ENCODE measurements at regions not wholly inside any gene's neighbourhood (a gene's known extent, or its start where the extent isn't known, plus 50 kb on each side); places are given as distances from the start of the nearest gene placed in this dataset.

GRCh38 chr7:22962775-22963350, 51.1 kb downstream of the HYCC1 start:
- no peak for DNase-seq

DNA sequence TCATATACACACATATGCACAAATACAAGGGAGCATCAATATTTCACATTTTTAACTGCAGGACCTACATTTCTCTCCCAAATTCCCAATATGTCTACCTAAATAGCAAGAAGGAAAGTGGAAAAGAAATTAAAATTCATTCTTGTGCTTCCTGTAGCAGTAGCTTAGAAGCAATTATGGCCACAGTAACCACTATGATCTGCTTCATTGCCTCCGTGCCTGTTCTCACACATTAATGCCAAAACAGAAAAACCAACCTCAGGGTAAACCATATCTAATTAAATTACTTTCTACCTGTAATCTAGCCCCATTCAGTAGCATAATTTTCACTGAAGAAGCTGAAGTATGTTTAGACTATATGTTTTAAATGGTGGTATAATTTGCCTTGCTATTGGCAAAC, 55.2 kb downstream of the HYCC1 start:
- DNase-seq = no peak

DNA sequence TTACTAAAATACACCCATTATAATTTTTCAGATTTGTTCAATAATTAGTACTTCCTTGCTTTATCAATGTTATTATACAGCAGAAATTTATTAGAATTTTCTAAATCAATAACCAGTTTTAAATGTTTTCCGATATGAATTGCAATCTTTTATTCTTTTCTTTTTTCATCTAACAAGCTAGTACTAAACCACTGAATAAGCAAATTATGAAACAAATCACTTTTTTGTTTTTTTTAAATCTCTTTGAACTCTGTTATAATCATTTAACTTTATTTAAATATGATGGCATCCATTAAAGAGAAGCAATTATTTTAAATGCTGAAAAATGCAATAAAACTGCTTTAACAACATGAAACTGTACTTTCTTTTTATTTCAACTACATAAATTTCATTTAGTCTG, 59.7 kb downstream of the HYCC1 start:
- no peak for DNase-seq

GRCh38 chr7:22952306-22953015, 61.5 kb downstream of the HYCC1 start:
- DNase-seq = no peak

- DNase-seq = no peak
These were observed 64.0 kb downstream of the HYCC1 start for GRCh38 chr7:22949944-22950343.

- no peak for DNase-seq
These were observed 64.7 kb downstream of the HYCC1 start for GRCh38 chr7:22949221-22949620.

DNA sequence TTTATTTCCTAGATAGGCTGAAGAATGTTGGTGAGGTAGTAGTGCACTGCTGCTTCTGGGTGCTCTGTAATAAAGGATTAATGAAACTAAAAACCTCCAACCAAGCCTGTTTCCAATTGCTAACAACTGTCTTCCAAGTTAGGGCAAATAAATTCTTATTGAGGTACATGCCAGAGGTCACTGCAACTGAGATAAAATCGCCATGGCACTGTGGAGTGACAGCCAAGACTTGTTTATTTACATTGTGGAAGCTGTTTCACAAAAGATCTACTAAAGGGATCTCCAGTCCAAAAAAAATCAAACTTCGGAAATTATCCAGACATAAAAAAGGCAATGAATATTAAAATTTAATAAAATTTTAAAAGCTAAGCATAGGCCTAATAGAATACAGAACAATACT, 65.2 kb downstream of the HYCC1 start:
- DNase-seq = no peak

DNA sequence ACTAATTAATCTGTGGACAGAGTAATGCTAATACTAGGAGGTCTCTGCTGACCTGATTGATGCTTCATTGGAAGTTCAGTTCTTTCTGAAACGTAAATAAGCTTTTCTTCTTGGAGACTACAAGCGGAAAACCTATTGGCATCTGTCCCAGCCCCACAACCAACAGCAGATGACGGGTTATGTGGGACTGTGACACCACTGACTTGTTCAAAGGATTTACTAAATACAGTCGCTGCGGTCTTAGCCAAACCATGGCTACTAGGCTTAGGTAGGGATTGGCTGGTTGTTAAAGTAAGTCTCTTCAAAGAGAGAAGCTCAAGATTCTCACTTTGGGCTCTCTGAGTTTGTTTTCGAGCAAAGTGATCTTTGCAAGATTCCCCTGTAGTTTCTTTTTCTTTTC, 68.3 kb downstream of the HYCC1 start:
- no peak for DNase-seq

- DNase-seq = no peak
These were observed 69.4 kb downstream of the HYCC1 start for GRCh38 chr7:22944510-22944909.

GRCh38 chr7:22944022-22944421, 69.9 kb downstream of the HYCC1 start:
- no peak for DNase-seq

GRCh38 chr7:22942191-22942590, 71.7 kb downstream of the HYCC1 start:
- DNase-seq = no peak

- no peak for DNase-seq
These were observed 74.1 kb downstream of the HYCC1 start for GRCh38 chr7:22939842-22940241.

- no peak for DNase-seq
These were observed 76.0 kb downstream of the HYCC1 start for GRCh38 chr7:22937946-22938345.

DNA sequence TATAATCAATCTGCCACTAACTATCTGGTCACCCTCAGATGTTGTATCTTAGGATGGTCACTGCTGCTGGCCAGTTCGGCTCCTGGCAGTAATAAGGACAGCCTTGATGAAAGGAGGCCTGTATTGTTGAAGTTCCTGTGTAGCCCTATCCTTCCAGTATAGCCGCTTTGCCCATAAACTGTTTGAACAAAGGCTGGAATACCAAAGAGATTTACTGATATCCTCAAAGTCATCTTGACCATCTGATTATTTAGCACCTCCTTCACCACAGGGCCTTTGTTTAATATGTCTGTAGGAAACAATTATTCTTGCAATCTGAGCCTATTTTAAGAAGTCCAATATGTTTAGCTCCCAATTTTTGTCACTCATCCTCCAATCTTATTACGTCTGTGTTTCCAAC, 77.7 kb downstream of the HYCC1 start:
- no peak for DNase-seq

GRCh38 chr7:22935269-22935668, 78.7 kb downstream of the HYCC1 start:
- DNase-seq = no peak

GRCh38 chr7:22934473-22935065, 79.4 kb downstream of the HYCC1 start:
- no peak for DNase-seq

DNA sequence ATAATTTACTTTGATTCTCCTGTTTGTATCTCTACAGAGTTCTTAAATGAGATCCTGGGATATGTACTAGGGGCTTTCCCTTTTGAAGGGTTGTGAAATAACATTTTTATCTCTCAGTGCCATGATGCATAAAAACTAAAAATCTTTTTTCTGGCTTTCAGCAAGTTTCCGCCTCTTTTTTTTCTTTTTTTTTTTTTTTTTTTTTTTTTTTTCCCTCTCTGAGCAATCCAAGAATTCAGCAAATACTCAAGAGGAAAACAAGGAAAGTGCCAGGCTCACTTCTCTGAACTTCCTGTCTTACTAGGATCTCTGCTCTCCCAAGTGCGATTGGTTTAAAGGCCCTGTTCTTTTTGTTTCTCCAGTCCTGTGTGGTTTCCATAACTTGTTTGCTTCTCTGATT, 79.9 kb downstream of the HYCC1 start:
- DNase-seq = no peak

GRCh38 chr7:22932896-22933295, 81.0 kb downstream of the HYCC1 start:
- no peak for DNase-seq

GRCh38 chr7:22931011-22931410, 82.9 kb downstream of the HYCC1 start:
- DNase-seq = no peak

DNA sequence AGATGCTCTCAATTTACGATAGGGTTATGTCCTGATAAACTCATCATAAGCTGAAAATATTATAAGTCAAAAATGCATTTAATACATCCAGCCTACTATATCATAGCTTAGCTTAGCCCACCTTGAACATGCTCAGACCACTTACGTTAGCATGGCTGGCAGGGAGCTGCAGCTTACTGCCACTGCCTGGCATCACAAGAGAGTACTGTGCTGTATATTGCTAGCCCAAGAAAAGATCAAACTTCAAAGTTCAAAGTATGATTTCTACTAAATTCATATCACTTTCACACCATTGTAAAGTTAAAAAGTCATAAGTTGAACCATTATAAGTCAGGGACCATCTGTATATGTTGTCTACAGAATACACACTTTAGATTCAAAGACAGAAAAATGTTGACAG, 91.6 kb downstream of the HYCC1 start:
- DNase-seq = no peak

- DNase-seq = no peak
These were observed 92.4 kb downstream of the HYCC1 start for GRCh38 chr7:22921386-22922086.

DNA sequence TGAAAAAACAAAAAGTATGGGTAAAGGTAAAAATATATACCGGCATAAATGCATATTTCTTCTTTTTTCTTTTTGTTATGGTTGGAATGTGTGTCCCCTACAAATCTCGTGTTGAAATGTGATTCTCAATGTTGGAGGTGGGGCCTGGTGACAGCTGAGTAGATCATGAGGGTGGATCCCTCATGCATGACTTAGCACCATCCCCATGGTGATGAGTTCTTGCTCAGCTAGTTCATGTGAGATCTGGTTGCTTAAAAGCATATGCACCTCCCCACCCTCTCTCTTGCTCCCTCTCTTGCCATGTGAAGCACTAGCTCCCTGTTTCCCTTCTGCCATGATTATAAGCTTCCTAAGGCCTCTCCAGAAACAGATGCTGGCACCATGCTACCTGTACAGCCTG, 93.3 kb downstream of the HYCC1 start:
- DNase-seq = no peak

- DNase-seq = no peak
These were observed 90.5 kb upstream of the TOMM7 start for GRCh38 chr7:22913158-22913557.

DNA sequence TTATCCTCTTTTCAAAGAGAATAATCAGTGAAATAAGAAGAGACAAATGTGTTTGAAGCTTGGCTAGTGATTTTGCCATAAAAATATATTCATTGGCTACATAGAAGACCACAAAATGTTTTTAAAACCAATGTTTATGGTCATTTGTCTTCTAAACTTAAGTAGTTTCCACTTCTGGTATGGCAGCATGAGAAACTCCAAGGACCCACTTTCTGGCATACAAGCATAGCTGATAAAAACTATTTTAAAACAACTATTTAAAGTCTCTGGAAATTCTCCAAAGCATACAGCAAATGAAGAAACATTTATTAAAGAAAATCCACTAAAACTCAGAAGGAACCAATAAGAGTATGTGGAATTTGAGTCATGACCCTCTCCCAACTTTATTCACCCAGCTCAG, 89.2 kb upstream of the TOMM7 start:
- DNase-seq = no peak
